Neural crest cell (in vitro differentiated cells): ENCODE measurements at regions not wholly inside any gene's neighbourhood (a gene's known extent, or its start where the extent isn't known, plus 50 kb on each side); places are given as distances from the start of the nearest gene placed in this dataset.

ENCODE experiments used
- DNase-seq: peaks from one replicate; pipeline ENCODE4 v3.0.0; 2021; ENCODE audit warnings: low read depth, mixed read lengths, low spot score
- H3K27ac Mint-ChIP-seq: one replicate; pipeline ENCODE4 v1.8.0; 2021; ENCODE audit warnings: mild to moderate bottlenecking, mixed read lengths; ENCODE audit not compliant: unreplicated experiment
- H3K27me3 Mint-ChIP-seq: 2 replicates; pipeline ENCODE4 v1.8.0; 2021; ENCODE audit warnings: low read depth, mild to moderate bottlenecking, mixed read lengths
- H3K36me3 Mint-ChIP-seq: 2 replicates; pipeline ENCODE4 v1.8.0; 2021; ENCODE audit warnings: low read depth, mild to moderate bottlenecking, mixed read lengths
- H3K4me1 Mint-ChIP-seq: 2 replicates; pipeline ENCODE4 v1.8.0; 2021; ENCODE audit warnings: mixed read lengths
- H3K4me3 Mint-ChIP-seq: one replicate; pipeline ENCODE4 v1.8.0; 2021; ENCODE audit warnings: mild to moderate bottlenecking, mixed read lengths
- H3K9me3 Mint-ChIP-seq: 2 replicates; pipeline ENCODE4 v1.8.0; 2021; ENCODE audit warnings: mixed read lengths
- TF ChIP-seq, protein P1 (sequence below): fragments of 200-600 bp; sonication (generic); conservative IDR thresholded peaks from 2 replicates; pipeline ENCODE4 v1.5.0; 2021; ENCODE audit warnings: antibody characterized with exemption, mild to moderate bottlenecking

DNA sequence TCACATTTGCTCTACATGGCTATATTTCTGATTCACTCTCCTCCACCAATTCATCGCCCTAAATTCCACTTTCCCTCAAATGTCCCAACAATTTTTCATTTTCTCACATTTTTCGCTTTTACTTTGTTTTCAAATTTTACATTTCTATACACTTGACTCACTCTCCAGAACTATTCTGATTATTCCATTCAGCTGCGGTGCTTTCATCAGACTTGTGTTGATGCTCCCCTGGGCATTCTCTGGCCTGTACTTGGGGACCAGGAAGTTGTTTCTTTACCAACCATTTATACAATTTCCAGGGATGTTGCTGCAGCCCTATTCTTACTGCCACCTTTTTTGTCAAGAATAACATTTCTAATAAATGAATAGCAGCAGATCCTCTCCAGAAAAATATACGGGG is 444.8 kb downstream of the MAFB start:
- no peak for DNase-seq
- Mint-ChIP-seq H3K27ac (no peak overlapping the region), H3K4me3 (no peak overlapping the region), H3K9me3 (no peaks in the 10 kb centered on the region), H3K36me3 (no peaks in the 10 kb centered on the region), H3K27me3 (no peaks in the 10 kb centered on the region), H3K4me1 (no peaks in the 10 kb centered on the region)
- TF ChIP-seq, protein P1, sequence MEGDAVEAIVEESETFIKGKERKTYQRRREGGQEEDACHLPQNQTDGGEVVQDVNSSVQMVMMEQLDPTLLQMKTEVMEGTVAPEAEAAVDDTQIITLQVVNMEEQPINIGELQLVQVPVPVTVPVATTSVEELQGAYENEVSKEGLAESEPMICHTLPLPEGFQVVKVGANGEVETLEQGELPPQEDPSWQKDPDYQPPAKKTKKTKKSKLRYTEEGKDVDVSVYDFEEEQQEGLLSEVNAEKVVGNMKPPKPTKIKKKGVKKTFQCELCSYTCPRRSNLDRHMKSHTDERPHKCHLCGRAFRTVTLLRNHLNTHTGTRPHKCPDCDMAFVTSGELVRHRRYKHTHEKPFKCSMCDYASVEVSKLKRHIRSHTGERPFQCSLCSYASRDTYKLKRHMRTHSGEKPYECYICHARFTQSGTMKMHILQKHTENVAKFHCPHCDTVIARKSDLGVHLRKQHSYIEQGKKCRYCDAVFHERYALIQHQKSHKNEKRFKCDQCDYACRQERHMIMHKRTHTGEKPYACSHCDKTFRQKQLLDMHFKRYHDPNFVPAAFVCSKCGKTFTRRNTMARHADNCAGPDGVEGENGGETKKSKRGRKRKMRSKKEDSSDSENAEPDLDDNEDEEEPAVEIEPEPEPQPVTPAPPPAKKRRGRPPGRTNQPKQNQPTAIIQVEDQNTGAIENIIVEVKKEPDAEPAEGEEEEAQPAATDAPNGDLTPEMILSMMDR, result no peak

DNA sequence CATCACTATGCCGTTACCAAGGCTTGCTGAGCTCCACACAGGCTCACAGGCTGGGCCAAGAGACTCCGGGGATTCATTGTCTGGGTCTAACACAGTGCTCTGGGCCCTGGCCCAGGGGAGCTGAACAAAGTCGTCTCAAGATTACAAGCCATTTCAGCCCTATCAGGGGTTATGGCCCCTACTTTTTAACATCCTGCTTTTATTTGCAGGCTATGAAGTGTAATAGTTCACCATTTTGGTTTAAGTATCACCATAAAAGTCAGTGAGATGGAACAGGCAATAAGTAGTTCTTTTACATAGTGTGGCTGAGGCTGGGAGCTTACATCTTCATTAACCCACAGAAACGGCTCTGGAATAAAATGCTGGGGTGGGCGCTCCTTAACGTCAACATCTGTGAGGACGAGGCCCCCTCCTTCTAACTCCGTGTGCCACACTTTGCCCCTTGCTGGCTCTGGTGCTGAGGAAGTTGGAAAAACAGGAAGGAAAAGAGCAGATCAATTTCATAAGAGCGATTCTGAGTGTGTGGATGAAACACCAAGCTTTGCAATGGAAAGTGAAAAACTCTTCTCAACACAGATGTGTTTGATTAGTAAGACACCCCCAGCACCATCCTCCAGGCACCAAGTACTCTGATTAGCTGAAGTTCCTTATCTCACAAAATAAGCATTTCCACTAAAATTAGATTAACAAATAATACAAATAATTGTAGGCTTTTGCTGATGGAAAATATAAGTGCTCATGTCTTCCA is 447.3 kb downstream of the MAFB start:
- Mint-ChIP-seq H3K27ac (no peak overlapping the region), H3K4me3 (no peak overlapping the region), H3K9me3 (no peaks in the 10 kb centered on the region), H3K36me3 (no peaks in the 10 kb centered on the region), H3K27me3 (no peaks in the 10 kb centered on the region), H3K4me1 (no peaks in the 10 kb centered on the region)
- no peak for DNase-seq
- TF ChIP-seq, protein P1, result no peak

DNA sequence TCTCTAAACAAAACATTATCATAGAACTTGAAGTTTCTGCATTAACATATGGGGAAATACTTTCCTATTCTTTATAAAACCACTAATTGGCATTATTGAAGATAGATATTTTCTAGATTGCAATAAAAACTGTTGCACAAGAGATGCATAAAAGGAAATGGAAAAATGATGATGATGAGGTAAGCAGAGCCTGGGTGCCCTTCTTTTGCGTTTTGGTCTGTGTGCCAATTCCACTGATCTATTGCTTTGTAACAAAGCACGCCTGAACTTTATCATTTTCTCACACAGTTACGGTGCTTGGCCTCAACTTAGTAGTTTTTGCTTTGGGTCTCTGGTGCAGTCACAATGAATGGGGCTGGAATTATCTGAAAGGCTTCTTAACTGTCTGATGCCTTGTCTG is 450.5 kb downstream of the MAFB start:
- TF ChIP-seq, protein P1, result no peak
- Mint-ChIP-seq H3K9me3 (no peaks in the 10 kb centered on the region), H3K27me3 (peaks cover 15% of the 10 kb centered on the region), H3K27ac (no peak overlapping the region), H3K4me1 (peaks cover 2% of the 10 kb centered on the region), H3K36me3 (no peaks in the 10 kb centered on the region), H3K4me3 (no peak overlapping the region)
- DNase-seq, result no peak

DNA sequence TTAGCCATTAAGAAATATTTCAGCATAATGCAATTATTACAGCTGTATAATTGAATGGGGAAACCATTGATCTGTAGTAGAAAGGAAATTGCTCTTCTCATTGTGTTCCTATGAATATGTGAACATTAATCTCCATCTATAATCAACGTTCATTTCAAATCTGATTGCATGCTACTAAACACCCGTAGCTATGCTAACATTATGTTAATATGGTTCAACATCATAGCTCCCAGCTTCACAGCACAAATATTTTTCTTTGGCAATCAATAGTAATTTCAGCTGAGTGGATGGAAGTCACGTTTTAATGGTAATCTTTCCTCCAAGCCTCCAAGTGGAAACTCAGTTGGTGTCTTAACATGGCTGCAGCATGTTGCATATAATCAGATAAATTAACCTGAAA is 454.4 kb downstream of the MAFB start:
- Mint-ChIP-seq H3K36me3 (no peaks in the 10 kb centered on the region), H3K4me1 (peaks cover 15% of the 10 kb centered on the region), H3K27ac (no peak overlapping the region), H3K27me3 (peaks cover 26% of the 10 kb centered on the region), H3K9me3 (no peaks in the 10 kb centered on the region), H3K4me3 (no peak overlapping the region)
- no peak for DNase-seq
- TF ChIP-seq, protein P1, result no peak

DNA sequence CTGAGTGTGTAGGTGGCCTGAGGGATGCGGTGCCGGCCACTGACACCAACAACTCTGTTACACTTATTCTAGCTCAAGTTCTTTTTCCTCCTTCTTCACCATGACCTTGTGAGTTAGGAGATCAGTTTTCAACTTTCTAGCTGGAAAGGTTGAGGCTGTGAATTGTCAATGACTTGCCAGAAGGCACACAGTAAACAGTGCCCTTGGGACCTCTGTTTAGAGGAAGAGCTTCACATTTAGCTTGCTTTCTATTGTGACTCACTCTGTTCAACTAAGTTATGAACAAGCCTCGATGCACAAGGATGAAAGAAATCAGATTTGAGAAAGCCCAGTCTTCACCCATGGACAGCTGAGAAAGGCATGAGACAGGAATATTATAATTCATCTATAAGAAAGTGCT is 455.6 kb downstream of the MAFB start:
- Mint-ChIP-seq H3K27me3 (peaks cover 26% of the 10 kb centered on the region), H3K9me3 (no peaks in the 10 kb centered on the region), H3K4me1 (peaks cover 15% of the 10 kb centered on the region), H3K27ac (no peak overlapping the region), H3K4me3 (no peak overlapping the region), H3K36me3 (no peaks in the 10 kb centered on the region)
- TF ChIP-seq, protein P1, result no peak
- no peak for DNase-seq
